SIG-M5 treated with dmso at 0.1 percent for 504 hours (cell line): ENCODE measurements at regions not wholly inside any gene's neighbourhood (a gene's known extent, or its start where the extent isn't known, plus 50 kb on each side); places are given as distances from the start of the nearest gene placed in this dataset.

Experiments
- DNase-seq: peaks from one replicate; lab custom pipeline; 2025; ENCODE audit not compliant: unreplicated experiment; lab: John Stamatoyannopoulos, UW

GRCh38 chr20:40244286-40244685 lies 444.8 kb downstream of the MAFB start:
- no peak for DNase-seq

GRCh38 chr20:40241596-40242343 lies 447.3 kb downstream of the MAFB start:
- DNase-seq, result no peak

GRCh38 chr20:40238511-40238910 lies 450.5 kb downstream of the MAFB start:
- DNase-seq, result no peak

GRCh38 chr20:40234593-40234992 lies 454.4 kb downstream of the MAFB start:
- no peak for DNase-seq

GRCh38 chr20:40233406-40233805 lies 455.6 kb downstream of the MAFB start:
- no peak for DNase-seq

- DNase-seq, result no peak
Measured at GRCh38 chr20:40232756-40233155, 456.3 kb downstream of the MAFB start.

GRCh38 chr20:40232273-40232672 lies 456.8 kb downstream of the MAFB start:
- DNase-seq, result no peak

GRCh38 chr20:40230486-40230885 lies 458.6 kb downstream of the MAFB start:
- no peak for DNase-seq

GRCh38 chr20:40225596-40225995 lies 463.4 kb downstream of the MAFB start:
- DNase-seq, result no peak

- no peak for DNase-seq
Measured at GRCh38 chr20:40223810-40224209, 465.2 kb downstream of the MAFB start.

- no peak for DNase-seq
Measured at GRCh38 chr20:40218971-40219370, 470.1 kb downstream of the MAFB start.

- no peak for DNase-seq
Measured at GRCh38 chr20:40218316-40218969, 470.6 kb downstream of the MAFB start.

- DNase-seq, result no peak
Measured at GRCh38 chr20:40207655-40208054, 481.4 kb downstream of the MAFB start.

- DNase-seq, result no peak
Measured at GRCh38 chr20:40205971-40206370, 483.1 kb downstream of the MAFB start.

GRCh38 chr20:40203032-40203431 lies 486.0 kb downstream of the MAFB start:
- DNase-seq, result no peak

GRCh38 chr20:40197691-40198090 lies 491.3 kb downstream of the MAFB start:
- no peak for DNase-seq

- no peak for DNase-seq
Measured at GRCh38 chr20:40196846-40197436, 492.1 kb downstream of the MAFB start.

GRCh38 chr20:40195742-40196141 lies 493.3 kb downstream of the MAFB start:
- DNase-seq, result no peak

- DNase-seq, result no peak
Measured at GRCh38 chr20:40192529-40192928, 496.5 kb downstream of the MAFB start.

- DNase-seq, result no peak
Measured at GRCh38 chr20:40192081-40192480, 497.0 kb downstream of the MAFB start.

GRCh38 chr20:40191573-40191972 lies 497.5 kb downstream of the MAFB start:
- no peak for DNase-seq

- no peak for DNase-seq
Measured at GRCh38 chr20:40189621-40190020, 499.4 kb downstream of the MAFB start.
